Psoas muscle (tissue), 7 donors: ENCODE measurements at regions not wholly inside any gene's neighbourhood (a gene's known extent, or its start where the extent isn't known, plus 50 kb on each side); places are given as distances from the start of the nearest gene placed in this dataset.

ENCODE experiments used
- ATAC-seq, 4 donors: fragments of 200-7000 bp; cut with Tn5 transposase; one replicate each; pipeline ENCODE4 v1.9.1; 2020; ENCODE audit warnings: moderate library complexity in 3 of 4, mild to moderate bottlenecking in 2 of 4
- DNase-seq, 2 donors: peaks; one replicate each; pipeline ENCODE4 v3.0.0-alpha.2; 2020
- H3K27ac ChIP-seq: fragments of 200-600 bp; one replicate; pipeline ENCODE4 v1.8.0; 2022
- H3K27me3 ChIP-seq, 3 donors: fragments of 200-600 bp in 1 of 3; one replicate each; pipeline versions ENCODE4 v1.6.1 to v1.8.0; 2013 to 2022; ENCODE audit warnings: low read length in 2 of 3, mild to moderate bottlenecking in 2 of 3, moderate library complexity in 1 of 3; ENCODE audit not compliant: insufficient read depth in 3 of 3
- H3K36me3 ChIP-seq, 2 donors: fragments of 200-600 bp in 1 of 2; one replicate each; pipeline versions ENCODE4 v1.6.1 to v1.8.0; 2013 to 2022; ENCODE audit warnings: low read depth in 1 of 2, mild to moderate bottlenecking in 1 of 2, moderate library complexity in 1 of 2; ENCODE audit not compliant: insufficient read depth in 1 of 2
- H3K4me1 ChIP-seq: fragments of 200-600 bp; one replicate; pipeline ENCODE4 v1.8.0; 2022
- H3K4me3 ChIP-seq: fragments of 200-600 bp; one replicate; pipeline ENCODE4 v1.8.0; 2022; ENCODE audit warnings: mild to moderate bottlenecking
- H3K9me3 ChIP-seq: fragments of 200-600 bp; one replicate; pipeline ENCODE4 v1.8.0; 2022
- CTCF ChIP-seq: fragments of 200-600 bp; IDR thresholded peaks from one replicate; pipeline ENCODE4 v1.8.0; 2022; ENCODE audit warnings: antibody characterized with exemption
- WGBS, 3 donors: extraction: QIAGEN DNeasy Blood & Tissue Kit; methylation state at CpG; one replicate each; pipeline versions ENCODE4 v1.1.6 to v1.1.7; 2013; 5-methylcytosine and 5-hydroxymethylcytosine counted together
- intact Hi-C, 2 donors: fragments of 100-400 bp; cut with DNase I; formaldehyde crosslinking; loops; one replicate each; pipeline versions ENCODE4 v1.11.0 to v1.14.2; 2022
- donor health status: healthy with polysubstance abuse.
- donor health status: DM: no; HTN: no; CAD: no; lungs with moderate emphysema.
- donor health status: Bipolar disorder and iron deficiency.
- donor health status: healthy.
- donor health status: DM: yes; HTN: yes; CAD: no.
- donor health status: DM: no; HTN: no; CAD: no.
- donor health status: DM: yes; HTN: yes; CAD: no.

DNA sequence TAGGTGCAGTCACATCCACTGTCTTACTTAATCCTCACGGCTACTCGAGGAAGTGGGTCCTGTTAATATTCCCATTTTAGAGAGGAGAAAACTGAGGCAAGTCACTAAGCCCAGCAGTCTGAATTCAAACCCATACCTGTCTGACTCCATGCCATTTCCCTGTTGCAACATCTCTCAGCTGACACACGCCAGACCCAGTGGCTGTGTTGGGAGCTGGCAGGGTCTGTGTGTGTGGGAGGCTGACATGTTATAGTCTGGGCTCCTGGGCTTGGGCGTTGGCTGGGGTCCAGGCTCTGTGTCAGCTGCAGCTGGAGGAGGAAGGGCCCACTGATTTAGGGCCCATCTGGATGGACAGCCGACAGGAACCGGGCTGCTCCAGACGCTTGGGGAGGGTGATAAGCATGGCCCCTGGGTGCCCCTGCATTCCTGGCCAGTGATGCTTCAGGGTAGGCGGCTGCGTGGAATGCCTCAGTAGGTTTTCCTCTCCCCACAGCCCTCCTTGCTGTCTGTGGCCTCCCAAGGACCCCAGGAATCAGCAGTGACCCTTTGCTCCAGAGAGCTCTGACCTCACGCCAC, 562.5 kb downstream of the MN1 start:
- H3K27me3 ChIP-seq: peaks cover 0 to 10% (median 0%) of the 10 kb centered on the region in 3 donors

DNA sequence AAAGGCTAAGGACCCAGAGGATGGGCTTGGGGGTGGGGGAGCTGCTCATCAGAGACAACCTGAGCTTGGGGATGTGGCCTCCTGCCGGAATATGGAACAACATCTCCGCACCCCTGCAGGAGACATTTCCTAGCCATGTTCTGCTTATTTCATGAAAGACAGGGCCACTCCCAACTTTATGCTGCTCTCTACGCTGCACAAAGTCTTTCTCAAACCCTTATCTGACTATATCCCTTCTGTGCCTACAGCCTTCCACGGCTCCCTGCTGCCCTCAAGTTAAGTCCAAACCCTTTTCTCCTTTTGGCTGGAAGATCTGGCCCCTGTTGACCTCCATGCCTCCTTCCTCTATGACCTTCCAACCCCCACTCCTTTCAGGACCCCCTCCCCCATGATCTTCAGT, 562.0 kb downstream of the MN1 start:
- H3K36me3 ChIP-seq: no peaks in the 10 kb centered on the region
- H3K27me3 ChIP-seq: peaks cover 0 to 10% (median 0%) of the 10 kb centered on the region in 3 donors
- H3K4me3 ChIP-seq: no peak overlapping the region
- no peaks in the 10 kb centered on the region for H3K9me3 ChIP-seq
- no peak overlapping the region for H3K27ac ChIP-seq
- H3K4me1 ChIP-seq: no peaks in the 10 kb centered on the region
- no peak for ATAC-seq
- WGBS, 3 donors: 46 to 54% (median 49%) methylated on average over 4 of the region's 4 CpGs
- intact Hi-C loops: no loop called here
- TF ChIP-seq CTCF: no peak
- no peak for DNase-seq

More for the DNA sequence above, 562.5 kb downstream of the MN1 start:
- peak; percentile 81 to 85 for DNase-seq
- H3K4me3 ChIP-seq: no peak overlapping the region
- H3K27ac ChIP-seq: no peak overlapping the region
- peak; percentile 41 to 71 (median 54) for ATAC-seq
- WGBS, 3 donors: 19 to 23% (median 20%) methylated on average over 10 of the region's 10 CpGs
- no peaks in the 10 kb centered on the region for H3K9me3 ChIP-seq
- no peaks in the 10 kb centered on the region for H3K36me3 ChIP-seq
- intact Hi-C loops: no loop called here
- no peak for TF ChIP-seq CTCF
- H3K4me1 ChIP-seq: no peaks in the 10 kb centered on the region

DNA sequence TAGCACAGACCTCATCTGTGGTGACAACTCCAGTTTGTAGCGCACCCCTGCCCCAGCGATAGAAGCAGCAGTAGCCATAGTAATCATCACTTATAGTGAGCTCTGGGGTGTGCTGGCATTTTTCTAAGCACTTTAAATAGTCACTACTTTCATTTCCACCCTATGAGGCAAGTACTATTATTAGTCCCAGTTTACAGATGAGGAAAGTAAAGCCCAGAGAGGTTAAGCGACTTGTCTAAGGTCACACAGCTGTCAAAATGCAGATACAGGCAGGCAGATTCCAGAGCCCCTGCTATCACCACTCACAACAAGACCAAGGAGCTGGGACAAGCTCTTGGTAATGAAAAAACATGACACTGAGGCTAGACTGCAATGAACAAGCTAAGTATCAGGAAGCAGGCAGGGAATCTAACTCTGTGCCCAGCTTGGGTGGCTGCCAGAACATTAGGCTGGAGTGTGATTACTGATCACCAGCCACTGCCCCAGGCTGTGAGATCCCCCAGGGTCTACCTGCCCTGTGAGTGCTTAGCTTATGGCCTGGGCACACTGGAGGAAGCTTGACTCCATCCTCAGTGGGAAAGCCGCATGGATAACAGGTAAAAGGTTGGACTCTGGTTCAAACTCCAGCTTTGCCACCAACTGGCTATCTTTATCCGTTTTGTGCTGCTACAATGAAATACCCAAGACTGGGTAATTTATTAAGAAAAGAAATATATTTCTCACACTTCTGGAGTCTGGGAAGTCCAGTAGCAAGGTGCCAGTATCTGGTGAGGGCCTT, 561.1 kb downstream of the MN1 start:
- Histone ChIP-seq H3K9me3 (no peaks in the 10 kb centered on the region), H3K27ac (no peak overlapping the region), H3K27me3 (peaks cover 0 to 10% (median 0%) of the 10 kb centered on the region in 3 donors), H3K4me1 (no peaks in the 10 kb centered on the region), H3K36me3 (no peaks in the 10 kb centered on the region), H3K4me3 (no peak overlapping the region)
- ATAC-seq: no peak
- DNase-seq: no peak
- intact Hi-C loops: no loop called here
- no peak for TF ChIP-seq CTCF
- WGBS, 3 donors: 66 to 92% (median 76%) methylated on average over 5 of the region's 5 CpGs

DNA sequence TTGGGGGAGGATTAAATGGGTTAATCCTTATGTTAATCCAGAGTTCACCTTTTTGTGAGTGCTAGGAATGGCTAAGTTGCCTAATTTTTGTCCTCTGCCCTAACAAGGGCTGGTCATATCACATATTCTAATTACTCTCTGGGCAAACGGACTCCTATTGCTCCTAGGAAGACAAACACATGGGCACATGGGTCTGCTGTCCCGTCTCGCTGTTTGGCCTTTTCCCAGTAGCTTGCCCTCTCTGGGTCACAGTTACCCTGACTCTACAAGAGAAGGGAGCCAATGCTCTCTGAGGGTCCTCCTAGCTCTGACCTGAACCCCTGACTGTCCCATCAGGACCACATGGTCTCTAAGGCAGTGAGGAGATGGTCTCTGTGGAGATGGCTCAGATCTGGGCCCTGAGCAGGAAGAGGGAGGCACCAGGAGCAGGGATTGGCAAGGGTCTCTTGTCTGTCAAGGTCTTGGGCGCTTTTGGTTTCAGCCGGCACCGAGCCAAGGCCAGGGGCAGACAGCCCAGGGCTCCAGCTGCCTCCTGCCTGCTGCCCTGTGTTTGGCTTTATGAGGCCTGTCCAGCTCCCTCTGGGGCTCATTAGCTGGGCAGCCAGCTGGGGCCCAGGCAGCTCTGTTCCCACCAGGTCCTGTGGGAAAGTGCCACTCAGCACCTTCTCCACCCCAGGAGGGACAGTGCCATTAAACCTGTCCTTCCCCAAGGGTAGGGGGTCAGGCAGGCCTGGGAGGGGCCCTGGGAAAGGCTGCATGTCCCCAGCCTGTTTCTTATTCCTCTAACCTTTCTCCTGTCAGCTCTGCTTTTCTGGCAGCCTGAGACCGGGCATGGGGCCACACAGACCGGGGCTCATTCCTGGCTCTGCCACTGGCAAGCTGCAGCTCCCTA, 559.9 kb downstream of the MN1 start:
- Histone ChIP-seq H3K27ac (no peak overlapping the region), H3K4me3 (no peak overlapping the region), H3K9me3 (no peaks in the 10 kb centered on the region), H3K36me3 (no peaks in the 10 kb centered on the region), H3K4me1 (no peaks in the 10 kb centered on the region), H3K27me3 (peaks cover 0 to 10% (median 0%) of the 10 kb centered on the region in 3 donors)
- no peak for TF ChIP-seq CTCF
- ATAC-seq: peak in 2 of 4 donors; percentile 30 to 56
- intact Hi-C loops: no loop called here
- peak in 1 of 2 donors; percentile 56 for DNase-seq
- 22 to 36% (median 33%) methylated on average over 8 of the region's 8 CpGs for WGBS, 3 donors
